MM.1S (cell line): ENCODE measurements at regions not wholly inside any gene's neighbourhood (a gene's known extent, or its start where the extent isn't known, plus 50 kb on each side); places are given as distances from the start of the nearest gene placed in this dataset.

Experiments used
- CTCF ChIP-seq: fragments of 300-600 bp; sonication (generic); IDR thresholded peaks from 2 replicates; pipeline ENCODE4 v1.5.1; 2016; ENCODE audit warnings: antibody characterized with exemption, low read length, mixed read lengths
- EZH2 ChIP-seq: fragments of 300-600 bp; sonication (generic); optimal IDR thresholded peaks from 2 replicates; pipeline ENCODE3; 2017; ENCODE audit warnings: low read depth, mild to moderate bottlenecking, antibody characterized with exemption, low read length, mixed read lengths
- EZH2phosphoT487 ChIP-seq: fragments of 300-600 bp; sonication (generic); IDR thresholded peaks from 2 replicates; pipeline ENCODE4 v1.6.1; 2018; ENCODE audit warnings: antibody characterized with exemption, low read length

- TF ChIP-seq EZH2 (no peak), CTCF (no peak), EZH2phosphoT487 (no peak)
Measured at GRCh38 chr20:59434960-59435359, 134.5 kb downstream of the EDN3 start.
